GM12878 (cell line): ENCODE measurements at regions not wholly inside any gene's neighbourhood (a gene's known extent, or its start where the extent isn't known, plus 50 kb on each side); places are given as distances from the start of the nearest gene placed in this dataset.

Source experiments
- CEBPB ChIP-seq, 2 experiments: fragments of 150-350 bp in 1 of 2; IDR thresholded peaks; 2 replicates each; pipeline ENCODE4 v1.6.1; 2012 to 2014; ENCODE audit warnings: low read depth in 2 of 2, low read length in 2 of 2, borderline replicate concordance in 1 of 2, inconsistent platforms in 1 of 2
- CHD1 ChIP-seq: IDR thresholded peaks from 2 replicates; pipeline ENCODE4 v1.6.1; 2012; ENCODE audit warnings: low read depth, low read length, improper control_type of control experiment
- NR2C2 ChIP-seq: IDR thresholded peaks from 2 replicates; pipeline ENCODE4 v1.6.1; 2011; ENCODE audit warnings: borderline replicate concordance, low read depth; ENCODE audit not compliant: control insufficient read depth, insufficient read length
- SMC3 ChIP-seq: IDR thresholded peaks from 2 replicates; pipeline ENCODE4 v1.6.1; 2011; ENCODE audit warnings: low read length, improper control_type of control experiment, borderline replicate concordance
- ZBTB11 ChIP-seq: fragments of 450-650 bp; formaldehyde crosslinking; IDR thresholded peaks from 2 replicates; pipeline ENCODE4 v1.5.0; 2022; ENCODE audit warnings: mild to moderate bottlenecking, missing genetic modification characterization
- TF ChIP-seq, protein P1 (sequence below), 3 experiments: IDR thresholded peaks in 2 of 3; conservative IDR thresholded peaks in 1 of 3; 2 replicates each; pipeline ENCODE4 v1.5.1; 2011; ENCODE audit warnings: low read depth in 3 of 3, low read length in 3 of 3, mild to moderate bottlenecking in 3 of 3, control low read depth in 2 of 3, moderate library complexity in 2 of 3, inconsistent platforms in 1 of 3, mixed read lengths in 1 of 3; ENCODE audit not compliant: control insufficient read depth in 2 of 3, insufficient read depth in 1 of 3; ENCODE audit errors: extremely low read depth in 1 of 3

- no peak for TF ChIP-seq CHD1
- TF ChIP-seq, protein P1, sequence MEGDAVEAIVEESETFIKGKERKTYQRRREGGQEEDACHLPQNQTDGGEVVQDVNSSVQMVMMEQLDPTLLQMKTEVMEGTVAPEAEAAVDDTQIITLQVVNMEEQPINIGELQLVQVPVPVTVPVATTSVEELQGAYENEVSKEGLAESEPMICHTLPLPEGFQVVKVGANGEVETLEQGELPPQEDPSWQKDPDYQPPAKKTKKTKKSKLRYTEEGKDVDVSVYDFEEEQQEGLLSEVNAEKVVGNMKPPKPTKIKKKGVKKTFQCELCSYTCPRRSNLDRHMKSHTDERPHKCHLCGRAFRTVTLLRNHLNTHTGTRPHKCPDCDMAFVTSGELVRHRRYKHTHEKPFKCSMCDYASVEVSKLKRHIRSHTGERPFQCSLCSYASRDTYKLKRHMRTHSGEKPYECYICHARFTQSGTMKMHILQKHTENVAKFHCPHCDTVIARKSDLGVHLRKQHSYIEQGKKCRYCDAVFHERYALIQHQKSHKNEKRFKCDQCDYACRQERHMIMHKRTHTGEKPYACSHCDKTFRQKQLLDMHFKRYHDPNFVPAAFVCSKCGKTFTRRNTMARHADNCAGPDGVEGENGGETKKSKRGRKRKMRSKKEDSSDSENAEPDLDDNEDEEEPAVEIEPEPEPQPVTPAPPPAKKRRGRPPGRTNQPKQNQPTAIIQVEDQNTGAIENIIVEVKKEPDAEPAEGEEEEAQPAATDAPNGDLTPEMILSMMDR (IDR thresholded peaks at IDR 0.05 in 2 of 3, conservative IDR thresholded peaks at IDR 0.05 in 1 of 3; ENCODE audit: control insufficient read depth in 2 of 3, extremely low read depth in 1 of 3, insufficient read depth in 1 of 3, low read depth in 3 of 3, low read length in 3 of 3) = no peak
- TF ChIP-seq NR2C2 = no peak
- no peak for TF ChIP-seq ZBTB11 (CRISPR knock-in tag)
- TF ChIP-seq CEBPB (IDR thresholded peaks at IDR 0.05; ENCODE audit: borderline replicate concordance in 1 of 2, low read depth in 2 of 2, low read length in 2 of 2) = no peak
- no peak for TF ChIP-seq SMC3
Measured at GRCh38 chr10:34024282-34024681, 689.8 kb upstream of the NRP1 start.
